Mammary epithelial cell (primary cell): ENCODE measurements at regions not wholly inside any gene's neighbourhood (a gene's known extent, or its start where the extent isn't known, plus 50 kb on each side); places are given as distances from the start of the nearest gene placed in this dataset.

Experiments used
- EZH2 ChIP-seq: IDR thresholded peaks from 2 replicates; pipeline ENCODE4 v1.6.1; 2012; ENCODE audit warnings: low read length, inconsistent platforms, borderline replicate concordance
- TF ChIP-seq, protein P1 (sequence below), 2 donors: IDR thresholded peaks in 1 of 2; conservative IDR thresholded peaks in 1 of 2; 2 replicates each; pipeline ENCODE4 v1.5.1; 2011 to 2012; ENCODE audit warnings: inconsistent platforms in 2 of 2, low read length in 2 of 2, mild to moderate bottlenecking in 2 of 2, control low read depth in 1 of 2, low read depth in 1 of 2; ENCODE audit not compliant: insufficient read depth in 1 of 2; ENCODE audit errors: extremely low read depth in 1 of 2

DNA sequence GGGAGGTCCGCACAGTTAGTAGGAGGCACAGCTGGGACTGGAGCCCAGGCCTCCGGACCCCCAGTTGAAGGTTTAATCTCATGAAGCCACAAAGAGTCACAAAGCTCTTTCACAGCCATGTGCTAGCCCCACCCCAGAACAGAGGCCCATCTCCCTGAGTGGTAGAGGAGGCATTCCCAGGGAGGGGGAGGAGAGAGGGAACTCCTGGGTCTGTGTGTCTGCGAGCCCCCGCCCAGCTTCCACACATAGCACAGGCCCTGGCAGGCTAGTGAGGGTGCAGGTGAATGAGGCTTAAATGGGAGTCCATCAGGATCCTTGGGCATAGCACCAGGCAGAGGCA is 197.8 kb downstream of the MATN1 start:
- TF ChIP-seq, protein P1, sequence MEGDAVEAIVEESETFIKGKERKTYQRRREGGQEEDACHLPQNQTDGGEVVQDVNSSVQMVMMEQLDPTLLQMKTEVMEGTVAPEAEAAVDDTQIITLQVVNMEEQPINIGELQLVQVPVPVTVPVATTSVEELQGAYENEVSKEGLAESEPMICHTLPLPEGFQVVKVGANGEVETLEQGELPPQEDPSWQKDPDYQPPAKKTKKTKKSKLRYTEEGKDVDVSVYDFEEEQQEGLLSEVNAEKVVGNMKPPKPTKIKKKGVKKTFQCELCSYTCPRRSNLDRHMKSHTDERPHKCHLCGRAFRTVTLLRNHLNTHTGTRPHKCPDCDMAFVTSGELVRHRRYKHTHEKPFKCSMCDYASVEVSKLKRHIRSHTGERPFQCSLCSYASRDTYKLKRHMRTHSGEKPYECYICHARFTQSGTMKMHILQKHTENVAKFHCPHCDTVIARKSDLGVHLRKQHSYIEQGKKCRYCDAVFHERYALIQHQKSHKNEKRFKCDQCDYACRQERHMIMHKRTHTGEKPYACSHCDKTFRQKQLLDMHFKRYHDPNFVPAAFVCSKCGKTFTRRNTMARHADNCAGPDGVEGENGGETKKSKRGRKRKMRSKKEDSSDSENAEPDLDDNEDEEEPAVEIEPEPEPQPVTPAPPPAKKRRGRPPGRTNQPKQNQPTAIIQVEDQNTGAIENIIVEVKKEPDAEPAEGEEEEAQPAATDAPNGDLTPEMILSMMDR (conservative IDR thresholded peaks at IDR 0.05 in 1 of 2, IDR thresholded peaks at IDR 0.05 in 1 of 2; ENCODE audit: extremely low read depth in 1 of 2, insufficient read depth in 1 of 2, low read depth in 1 of 2, low read length in 2 of 2), result no peak
- no peak for TF ChIP-seq EZH2
